HG03159 (cell line): ENCODE measurements at regions not wholly inside any gene's neighbourhood (a gene's known extent, or its start where the extent isn't known, plus 50 kb on each side); places are given as distances from the start of the nearest gene placed in this dataset.
"Not testable (repeated sequence)": the region's sequence is repeated elsewhere in the genome, so short reads cannot be mapped to it uniquely, and the experiment has no call there.

Source experiments
- ATAC-seq: cut with Tn5 transposase; IDR thresholded peaks from one replicate; pipeline ENCODE4 v1.9.1; 2021; ENCODE audit warnings: mild to moderate bottlenecking, moderate library complexity; ENCODE audit not compliant: unreplicated experiment

GRCh38 chrX:81857192-81857591 lies 655.3 kb downstream of the SH3BGRL start:
- ATAC-seq: no peak

- ATAC-seq: no peak
These were observed 665.0 kb downstream of the SH3BGRL start for GRCh38 chrX:81866873-81867272.

GRCh38 chrX:81868979-81869378 lies 667.1 kb downstream of the SH3BGRL start:
- no peak for ATAC-seq

DNA sequence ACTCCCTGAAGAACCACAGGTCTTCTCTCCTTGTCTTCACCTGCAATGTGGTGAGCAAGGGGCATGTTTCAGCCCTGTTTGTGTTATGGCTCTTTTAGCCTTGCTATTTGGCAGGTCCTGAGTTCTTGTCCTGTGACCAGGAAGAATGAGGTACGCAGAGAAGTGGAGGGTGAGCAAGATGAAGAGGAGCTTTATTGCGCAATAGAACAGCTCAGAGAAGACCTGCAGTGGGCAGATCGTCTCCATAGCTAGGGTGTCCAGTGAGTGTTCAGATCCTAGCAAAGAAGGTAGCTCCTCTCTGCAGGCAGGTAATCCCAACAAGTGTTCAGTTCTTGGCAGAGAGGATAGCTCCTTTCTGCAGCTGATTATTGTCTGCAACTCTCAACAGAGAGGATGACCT lies 672.9 kb downstream of the SH3BGRL start:
- ATAC-seq: no peak

- ATAC-seq: no peak
These were observed 673.9 kb downstream of the SH3BGRL start for GRCh38 chrX:81875800-81876199.

- ATAC-seq: no peak
These were observed 674.5 kb downstream of the SH3BGRL start for GRCh38 chrX:81876437-81876836.

DNA sequence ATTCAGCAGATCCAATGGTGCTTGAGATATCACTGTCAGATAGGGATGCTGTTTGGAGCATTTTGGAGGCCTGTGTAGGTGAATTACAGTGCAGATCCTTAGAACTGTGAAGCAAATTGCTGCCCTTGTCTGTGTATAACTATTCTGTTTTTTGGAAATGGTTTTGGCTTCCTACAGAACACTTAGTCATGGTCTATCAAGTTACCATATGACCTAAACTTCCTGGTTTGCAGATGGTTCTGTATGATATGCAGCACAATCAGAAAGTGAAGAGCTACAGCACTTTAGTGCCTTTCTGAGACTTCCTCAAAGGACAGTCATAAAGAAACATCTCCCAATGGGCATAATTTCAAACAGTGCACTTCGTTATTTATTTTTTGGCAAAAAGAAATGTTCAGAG lies 688.6 kb downstream of the SH3BGRL start:
- no peak for ATAC-seq

DNA sequence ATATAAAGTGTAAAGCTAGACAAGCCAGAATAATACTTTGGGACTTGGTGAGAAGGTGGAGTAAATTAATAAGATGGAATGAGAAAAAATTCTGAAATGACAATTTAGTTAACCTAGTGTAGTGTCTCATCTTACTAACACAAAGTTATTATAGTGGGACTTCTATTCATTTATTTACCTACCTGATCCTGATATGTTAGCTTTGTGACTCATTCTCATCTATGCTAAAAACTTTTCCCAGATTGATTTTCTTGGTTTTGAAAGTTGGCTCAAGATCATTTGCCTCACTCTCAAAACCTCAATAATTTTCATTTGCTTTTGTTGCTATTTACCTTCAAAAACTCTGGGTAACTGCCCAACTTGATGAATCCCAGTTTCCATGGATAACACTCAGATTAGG lies 698.6 kb downstream of the SH3BGRL start:
- ATAC-seq: no peak

DNA sequence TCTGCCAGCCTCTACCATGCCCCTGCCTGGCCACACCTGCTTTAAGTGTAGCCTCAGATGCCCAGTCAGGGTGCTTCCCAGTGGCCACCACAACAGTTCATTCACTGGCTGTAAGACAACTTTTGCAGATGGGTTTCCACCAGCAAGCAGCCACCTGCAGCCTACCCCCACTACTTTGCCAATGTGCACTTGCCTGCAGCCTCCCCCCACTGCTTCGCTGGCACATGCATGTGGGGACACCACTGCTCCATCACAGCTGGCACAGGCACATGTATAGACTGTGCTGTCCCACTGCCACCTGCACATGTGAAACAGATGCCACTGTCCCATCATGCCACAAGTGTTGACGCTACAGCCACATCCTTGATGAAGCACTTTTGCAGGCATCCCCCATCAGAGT lies 723.9 kb downstream of the SH3BGRL start:
- no peak for ATAC-seq

DNA sequence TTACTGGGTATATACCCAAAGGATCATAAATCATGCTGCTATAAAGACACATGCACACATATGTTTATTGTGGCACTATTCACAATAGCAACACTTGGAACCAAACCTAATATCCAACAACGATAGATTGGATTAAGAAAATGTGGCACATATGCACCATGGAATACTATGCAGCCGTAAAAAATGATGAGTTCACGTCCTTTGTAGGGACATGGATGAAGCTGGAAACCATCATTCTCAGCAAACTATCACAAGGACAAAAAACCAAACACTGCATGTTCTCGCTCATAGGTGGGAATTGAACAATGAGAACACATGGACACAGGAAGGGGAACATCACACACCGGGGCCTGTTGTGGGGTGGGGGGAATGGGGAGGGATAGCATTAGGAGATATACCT lies 744.0 kb downstream of the SH3BGRL start:
- not testable (repeated sequence) for ATAC-seq

- ATAC-seq: no peak
These were observed 755.4 kb downstream of the SH3BGRL start for GRCh38 chrX:81957318-81957717.

DNA sequence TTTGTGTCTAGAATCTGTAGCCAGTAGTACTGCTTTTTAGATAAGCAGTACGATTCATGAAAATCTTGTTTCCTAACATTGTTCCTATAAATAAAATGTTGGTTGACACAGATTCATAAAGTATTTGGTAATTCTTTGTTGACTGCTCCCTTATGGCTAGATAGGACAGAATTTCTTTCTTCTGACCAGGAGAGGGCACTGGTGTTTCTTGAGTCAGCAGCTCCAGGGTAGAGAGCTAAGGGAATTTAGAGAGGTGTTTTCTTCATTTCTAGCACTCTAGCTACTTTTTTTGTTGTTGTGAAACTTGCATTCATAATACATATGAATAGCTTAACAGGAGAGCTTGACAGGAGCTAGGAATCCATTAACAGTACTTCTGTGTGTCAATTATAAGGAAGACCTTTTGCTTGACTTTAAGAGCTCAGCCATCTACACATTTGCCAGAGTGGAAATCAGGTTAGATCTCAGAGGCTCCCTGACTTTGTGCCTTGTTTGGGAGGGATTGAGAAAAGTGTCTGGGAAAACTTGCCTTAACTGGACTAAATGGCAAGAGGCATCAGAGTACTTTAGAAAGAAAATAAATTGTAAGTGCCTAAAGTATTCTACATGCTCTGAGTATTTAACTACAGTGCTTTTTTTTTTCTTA lies 756.1 kb downstream of the SH3BGRL start:
- ATAC-seq: peak; percentile 74

DNA sequence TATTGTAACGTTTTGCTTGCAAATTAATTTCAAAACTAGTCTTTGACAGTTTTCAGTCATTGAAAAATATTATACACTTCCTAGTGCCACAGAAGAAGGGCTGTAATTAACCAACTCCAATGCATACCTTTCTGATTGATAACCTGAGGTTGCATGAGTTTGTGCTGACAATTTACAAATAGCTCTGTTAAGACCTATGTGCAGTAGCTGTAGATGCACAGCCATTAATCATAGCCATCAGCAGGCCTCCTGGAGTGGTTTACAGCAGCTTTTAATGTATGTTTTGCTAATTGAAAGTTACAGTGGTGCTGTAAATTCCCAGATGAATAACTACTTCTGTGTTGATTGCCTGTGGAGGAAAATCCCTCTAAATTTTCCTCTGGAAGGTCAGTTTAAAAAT lies 758.1 kb downstream of the SH3BGRL start:
- ATAC-seq: no peak

DNA sequence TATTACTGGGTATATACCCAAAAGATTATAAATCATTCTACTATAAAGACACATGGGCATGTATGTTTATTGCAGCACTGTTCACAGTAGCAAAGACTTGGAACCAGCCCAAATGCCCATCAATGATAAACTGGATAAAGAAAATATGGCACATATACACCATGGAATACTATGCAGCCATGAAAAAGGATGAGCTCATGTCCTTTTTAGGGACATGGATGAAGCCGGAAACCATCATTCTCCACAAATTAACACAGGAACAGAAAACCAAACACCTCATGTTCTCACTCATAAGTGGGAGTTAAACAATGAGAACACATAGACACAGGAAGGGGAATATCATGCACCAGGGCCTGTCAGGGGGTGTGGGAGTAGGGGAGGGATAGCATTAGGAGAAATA lies 772.5 kb downstream of the SH3BGRL start:
- ATAC-seq: not testable (repeated sequence)

DNA sequence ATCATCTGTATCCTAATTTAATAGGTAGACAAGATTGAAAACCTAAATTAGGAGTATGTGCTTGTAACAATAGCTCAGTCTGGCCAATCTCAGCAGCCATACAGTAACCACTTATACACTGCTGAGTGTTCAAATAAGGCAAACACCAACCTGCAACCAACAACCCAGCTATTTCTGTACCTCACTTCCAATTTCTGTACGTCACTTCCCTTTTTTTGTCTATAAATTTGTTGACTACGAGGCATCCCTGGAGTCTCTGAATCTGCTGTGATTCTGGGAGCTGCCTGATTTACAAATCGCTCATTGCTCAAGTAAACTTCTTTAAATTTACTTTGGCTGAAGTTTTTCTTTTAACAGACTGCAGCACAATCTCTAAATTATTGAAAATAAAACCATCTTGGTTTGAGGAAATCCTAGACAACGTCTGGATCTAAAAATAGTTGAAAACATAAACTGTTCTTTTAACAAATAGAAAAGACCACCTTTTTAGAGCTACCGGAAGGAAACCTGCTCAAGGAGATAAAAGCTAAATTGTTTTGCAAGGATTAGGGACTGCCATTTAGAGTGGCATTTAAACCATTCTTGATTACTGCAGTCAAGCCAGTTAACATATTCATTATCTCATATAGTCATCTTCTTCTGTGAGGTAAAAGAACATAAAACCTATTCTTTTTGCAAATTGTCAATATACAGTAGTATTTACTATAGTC lies 778.1 kb downstream of the SH3BGRL start:
- ATAC-seq: no peak

GRCh38 chrX:81987217-81987616 lies 785.3 kb downstream of the SH3BGRL start:
- ATAC-seq: not testable (repeated sequence)

GRCh38 chrX:81996166-81996565 lies 794.3 kb downstream of the SH3BGRL start:
- ATAC-seq: no peak

- no peak for ATAC-seq
These were observed 827.8 kb downstream of the SH3BGRL start for GRCh38 chrX:82029571-82030218.

- no peak for ATAC-seq
These were observed 829.3 kb downstream of the SH3BGRL start for GRCh38 chrX:82031250-82031649.

DNA sequence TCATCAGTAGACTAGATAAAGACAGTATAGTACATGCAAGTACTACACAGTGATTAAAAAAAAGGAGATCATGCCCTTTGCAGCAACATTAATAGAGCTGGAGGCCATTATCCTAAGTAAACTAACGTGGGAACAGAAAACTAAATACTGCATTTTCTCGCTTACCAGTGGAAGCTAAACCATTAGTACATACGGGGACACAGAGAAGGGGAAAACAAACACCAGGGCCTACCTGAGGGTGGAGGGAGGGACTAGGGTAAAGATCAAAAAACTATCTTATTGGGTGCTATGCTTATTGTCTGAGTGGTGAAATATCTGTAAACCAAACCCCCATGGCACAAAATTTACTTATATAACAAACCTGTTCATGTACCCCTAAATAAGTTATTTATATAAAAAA lies 836.9 kb downstream of the SH3BGRL start:
- no peak for ATAC-seq

DNA sequence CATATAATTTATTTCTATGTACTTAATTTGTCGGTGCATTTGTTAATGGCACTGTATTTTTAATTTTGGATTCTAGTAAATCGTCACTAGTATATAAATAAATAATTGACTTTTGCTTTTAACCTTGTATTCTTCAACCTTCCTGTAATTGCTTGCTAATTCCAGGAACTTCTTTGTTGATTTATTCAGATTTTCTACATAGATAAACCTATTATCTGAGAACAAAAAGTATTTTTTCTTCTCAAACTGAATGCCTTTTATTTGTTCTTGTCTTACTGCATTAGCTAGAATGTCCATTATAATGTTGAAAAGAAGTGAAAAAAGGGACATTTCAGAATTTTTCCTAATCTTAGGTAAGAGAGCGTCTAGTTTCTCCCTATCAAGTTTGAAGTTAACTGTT lies 839.1 kb downstream of the SH3BGRL start:
- no peak for ATAC-seq

GRCh38 chrX:82058728-82059127 lies 856.8 kb downstream of the SH3BGRL start:
- ATAC-seq: no peak
